Tibial nerve (tissue), 4 donors: ENCODE measurements at regions not wholly inside any gene's neighbourhood (a gene's known extent, or its start where the extent isn't known, plus 50 kb on each side); places are given as distances from the start of the nearest gene placed in this dataset.

Source experiments
- DNase-seq, 2 donors: peaks; one replicate each; pipeline ENCODE4 v3.0.0-alpha.2; 2019; ENCODE audit warnings: low spot score in 2 of 2
- H3K27ac ChIP-seq, 4 donors: fragments of 200-600 bp; sonication (generic) in 3 of 4; one replicate each; pipeline ENCODE4 v1.5.1; 2017 to 2019; ENCODE audit warnings: mild to moderate bottlenecking in 1 of 4
- H3K27me3 ChIP-seq, 2 donors: fragments of 200-600 bp; sonication (generic) in 1 of 2; one replicate each; pipeline versions ENCODE4 v1.5.1 to v1.6.0; 2017 to 2019
- H3K36me3 ChIP-seq, 3 donors: fragments of 200-600 bp; sonication (generic); one replicate each; pipeline ENCODE4 v1.5.1; 2018 to 2019
- H3K4me1 ChIP-seq, 4 donors: fragments of 200-600 bp; sonication (generic) in 3 of 4; one replicate each; pipeline ENCODE4 v1.5.1; 2017 to 2019
- H3K4me3 ChIP-seq, 4 donors: fragments of 200-600 bp; sonication (generic) in 3 of 4; one replicate each; pipeline ENCODE4 v1.5.1; 2017 to 2019; ENCODE audit warnings: mild to moderate bottlenecking in 1 of 4, moderate library complexity in 1 of 4
- H3K9me3 ChIP-seq, 4 donors: fragments of 200-600 bp; sonication (generic) in 3 of 4; one replicate each; pipeline ENCODE4 v1.5.1; 2017 to 2019
- CTCF ChIP-seq, 5 experiments: fragments of 200-600 bp in 3 of 5; fragments of 450-650 bp in 2 of 5; sonication (generic) in 3 of 5; IDR thresholded peaks; one replicate each; pipeline ENCODE4 v1.5.1; 2016 to 2019; ENCODE audit warnings: antibody characterized with exemption in 5 of 5, mild to moderate bottlenecking in 3 of 5, moderate library complexity in 2 of 5
- EP300 ChIP-seq, 2 donors: sonication (generic); formaldehyde crosslinking; IDR thresholded peaks; one replicate each; pipeline ENCODE4 v1.6.1; 2017; ENCODE audit warnings: antibody characterized with exemption in 2 of 2, mild to moderate bottlenecking in 1 of 2
- POLR2A ChIP-seq, 2 donors: fragments of 450-650 bp; IDR thresholded peaks; one replicate each; pipeline ENCODE4 v1.6.1; 2017; ENCODE audit warnings: antibody characterized with exemption in 2 of 2, mild to moderate bottlenecking in 2 of 2, moderate library complexity in 2 of 2
- WGBS, 2 donors: methylation state at CpG; one replicate each; pipeline ENCODE4 v1.1.5; 2018; 5-methylcytosine and 5-hydroxymethylcytosine counted together

GRCh38 chr5:62011089-62011664 lies 294.8 kb upstream of the KIF2A start:
- Histone ChIP-seq H3K4me3 (no peak overlapping the region), H3K4me1 (no peaks in the 10 kb centered on the region), H3K9me3 (no peaks in the 10 kb centered on the region), H3K27ac (no peak overlapping the region), H3K27me3 (no peaks in the 10 kb centered on the region), H3K36me3 (no peaks in the 10 kb centered on the region)
- no peak for DNase-seq
- 67 to 69% methylated on average over 5 of the region's 5 CpGs for WGBS, 2 donors
- no peak for TF ChIP-seq CTCF (IDR thresholded peaks at IDR 0.05)
- no peak for TF ChIP-seq POLR2A (IDR thresholded peaks at IDR 0.05)
- TF ChIP-seq EP300 (IDR thresholded peaks at IDR 0.05): no peak

DNA sequence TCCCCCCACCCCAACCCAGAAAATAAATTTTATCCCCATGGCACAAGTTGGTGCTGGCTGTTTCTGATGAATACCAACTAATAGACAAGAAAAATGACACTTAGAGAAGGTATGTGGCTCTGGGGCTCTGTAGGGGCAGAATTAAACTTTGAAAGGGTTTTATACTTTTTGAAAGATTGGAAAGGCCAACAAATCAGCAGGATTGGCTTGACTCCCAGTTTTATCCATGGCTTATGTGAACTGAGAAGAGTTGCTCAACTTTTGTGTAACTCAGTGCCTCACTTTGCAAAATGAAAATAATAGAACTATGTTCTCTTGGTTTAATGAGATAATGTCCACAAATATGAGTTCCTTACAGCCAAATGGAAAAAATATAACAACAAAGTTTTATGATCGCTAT lies 288.9 kb upstream of the KIF2A start:
- no peaks in the 10 kb centered on the region for H3K27me3 ChIP-seq
- TF ChIP-seq POLR2A (IDR thresholded peaks at IDR 0.05): no peak
- peaks cover 0 to 16% (median 0%) of the 10 kb centered on the region in 4 donors for H3K4me1 ChIP-seq
- no peak overlapping the region for H3K4me3 ChIP-seq
- WGBS, 2 donors: 27 to 28% methylated on average over 1 of the region's 1 CpG
- H3K27ac ChIP-seq: peak overlapping the region in 1 of 4 donors; percentile 76
- DNase-seq: peak in 1 of 2 donors; percentile 35
- H3K36me3 ChIP-seq: no peaks in the 10 kb centered on the region
- no peaks in the 10 kb centered on the region for H3K9me3 ChIP-seq

GRCh38 chr5:62029303-62029702 lies 276.7 kb upstream of the KIF2A start:
- H3K27ac ChIP-seq: no peak overlapping the region
- H3K4me3 ChIP-seq: no peak overlapping the region
- TF ChIP-seq POLR2A (IDR thresholded peaks at IDR 0.05) (no peak), CTCF (IDR thresholded peaks at IDR 0.05) (no peak), EP300 (IDR thresholded peaks at IDR 0.05) (no peak)
- no peaks in the 10 kb centered on the region for H3K9me3 ChIP-seq
- no peaks in the 10 kb centered on the region for H3K36me3 ChIP-seq
- no peak for DNase-seq
- WGBS, 2 donors: 82 to 83% methylated on average over 2 of the region's 2 CpGs
- H3K27me3 ChIP-seq: no peaks in the 10 kb centered on the region
- H3K4me1 ChIP-seq: no peaks in the 10 kb centered on the region

GRCh38 chr5:62030326-62030725 lies 275.7 kb upstream of the KIF2A start:
- Histone ChIP-seq H3K4me1 (no peaks in the 10 kb centered on the region), H3K36me3 (no peaks in the 10 kb centered on the region), H3K27me3 (no peaks in the 10 kb centered on the region), H3K4me3 (no peak overlapping the region), H3K27ac (no peak overlapping the region), H3K9me3 (no peaks in the 10 kb centered on the region)
- TF ChIP-seq CTCF (IDR thresholded peaks at IDR 0.05) (no peak), EP300 (IDR thresholded peaks at IDR 0.05) (no peak), POLR2A (IDR thresholded peaks at IDR 0.05) (no peak)
- 62 to 73% methylated on average over 2 of the region's 2 CpGs for WGBS, 2 donors
- DNase-seq: no peak

DNA sequence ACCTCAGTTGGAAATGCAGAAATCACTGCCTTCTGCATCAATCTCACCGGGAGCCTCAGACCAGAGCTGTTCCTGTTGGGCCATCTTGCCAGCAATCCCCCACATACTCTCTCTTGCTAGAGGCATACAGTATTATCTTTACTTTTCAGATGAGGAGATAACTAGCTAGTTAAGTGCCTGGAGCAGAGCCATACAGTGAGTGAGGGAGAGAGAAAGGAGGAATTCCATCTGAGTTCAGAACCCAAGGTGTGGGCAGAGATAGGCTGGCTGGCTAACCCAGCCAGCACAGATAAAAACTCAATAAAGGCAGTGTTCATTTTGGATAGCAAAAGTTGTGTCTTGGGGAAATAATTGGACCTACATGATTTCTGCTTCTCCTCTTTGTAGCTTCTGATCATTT lies 268.0 kb upstream of the KIF2A start:
- TF ChIP-seq POLR2A (IDR thresholded peaks at IDR 0.05) (no peak), EP300 (IDR thresholded peaks at IDR 0.05) (no peak), CTCF (IDR thresholded peaks at IDR 0.05) (no peak)
- 86 to 89% methylated on average over 1 of the region's 1 CpG for WGBS, 2 donors

More for the DNA sequence above, 268.0 kb upstream of the KIF2A start:
- H3K27ac ChIP-seq: no peak overlapping the region
- no peaks in the 10 kb centered on the region for H3K36me3 ChIP-seq
- H3K4me3 ChIP-seq: no peak overlapping the region
- H3K9me3 ChIP-seq: no peaks in the 10 kb centered on the region
- no peaks in the 10 kb centered on the region for H3K4me1 ChIP-seq
- no peak for DNase-seq
- no peaks in the 10 kb centered on the region for H3K27me3 ChIP-seq
